B cell (primary cell): ENCODE measurements at regions not wholly inside any gene's neighbourhood (a gene's known extent, or its start where the extent isn't known, plus 50 kb on each side); places are given as distances from the start of the nearest gene placed in this dataset.

Experiments used
- EZH2 ChIP-seq: IDR thresholded peaks from 2 replicates; pipeline ENCODE4 v1.6.1; 2012; ENCODE audit warnings: borderline replicate concordance, low read depth, mild to moderate bottlenecking, moderate library complexity, low read length; ENCODE audit not compliant: insufficient read depth, poor library complexity, severe bottlenecking
- TF ChIP-seq, protein P1 (sequence below): fragments of 200-600 bp; IDR thresholded peaks from one replicate; pipeline ENCODE4 v1.8.0; 2022; ENCODE audit warnings: antibody characterized with exemption, mild to moderate bottlenecking

GRCh38 chr11:116177521-116178210 lies 595.1 kb downstream of the BUD13 start:
- TF ChIP-seq, protein P1, sequence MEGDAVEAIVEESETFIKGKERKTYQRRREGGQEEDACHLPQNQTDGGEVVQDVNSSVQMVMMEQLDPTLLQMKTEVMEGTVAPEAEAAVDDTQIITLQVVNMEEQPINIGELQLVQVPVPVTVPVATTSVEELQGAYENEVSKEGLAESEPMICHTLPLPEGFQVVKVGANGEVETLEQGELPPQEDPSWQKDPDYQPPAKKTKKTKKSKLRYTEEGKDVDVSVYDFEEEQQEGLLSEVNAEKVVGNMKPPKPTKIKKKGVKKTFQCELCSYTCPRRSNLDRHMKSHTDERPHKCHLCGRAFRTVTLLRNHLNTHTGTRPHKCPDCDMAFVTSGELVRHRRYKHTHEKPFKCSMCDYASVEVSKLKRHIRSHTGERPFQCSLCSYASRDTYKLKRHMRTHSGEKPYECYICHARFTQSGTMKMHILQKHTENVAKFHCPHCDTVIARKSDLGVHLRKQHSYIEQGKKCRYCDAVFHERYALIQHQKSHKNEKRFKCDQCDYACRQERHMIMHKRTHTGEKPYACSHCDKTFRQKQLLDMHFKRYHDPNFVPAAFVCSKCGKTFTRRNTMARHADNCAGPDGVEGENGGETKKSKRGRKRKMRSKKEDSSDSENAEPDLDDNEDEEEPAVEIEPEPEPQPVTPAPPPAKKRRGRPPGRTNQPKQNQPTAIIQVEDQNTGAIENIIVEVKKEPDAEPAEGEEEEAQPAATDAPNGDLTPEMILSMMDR = no peak
- TF ChIP-seq EZH2 = no peak
